ENCODE measurements at regions not wholly inside any gene's neighbourhood (a gene's known extent, or its start where the extent isn't known, plus 50 kb on each side); places are given as distances from the start of the nearest gene placed in this dataset.

GRCh38 chr5:4939042-4939781 is 200.9 kb upstream of the ADAMTS16 start:
- Histone ChIP-seq H3K79me2 (ENCODE audit: low read length) (no peaks in the 10 kb centered on the region), H3K4me2 (ENCODE audit: low read depth, low read length) (no peak overlapping the region), H3K9me2 (replicated peaks; ENCODE audit: insufficient read depth, low read length) (no peaks in the 10 kb centered on the region), H3K4me3 (ENCODE audit: low read length) (no peak overlapping the region), H3K27ac (ENCODE audit: low read length) (no peak overlapping the region), H3K36me3 (replicated peaks; ENCODE audit: insufficient read depth, low read length) (no peaks in the 10 kb centered on the region), H3K9ac (ENCODE audit: low read length) (no peak overlapping the region), H3F3A (ENCODE audit: insufficient read depth, low read length) (no peaks in the 10 kb centered on the region), H4K20me1 (ENCODE audit: insufficient read depth, low read length) (no peaks in the 10 kb centered on the region), H3K27me3 (replicated peaks; ENCODE audit: insufficient read depth, low read length) (no peaks in the 10 kb centered on the region), H3K9me3 (replicated peaks; ENCODE audit: insufficient read depth, low read length) (no peaks in the 10 kb centered on the region), H3K4me1 (ENCODE audit: low read length) (no peaks in the 10 kb centered on the region), H2AFZ (ENCODE audit: low read length) (no peak overlapping the region)
- TF ChIP-seq CTCF (IDR thresholded peaks at IDR 0.05; ENCODE audit: low read length) (no peak), EZH2 (optimal IDR thresholded peaks at IDR 0.05; ENCODE audit: low read depth, low read length) (no peak), EZH2phosphoT487 (IDR thresholded peaks at IDR 0.05; ENCODE audit: low read length) (no peak)
- DNase-seq, result no peak

GRCh38 chr5:4941161-4941560 is 199.0 kb upstream of the ADAMTS16 start:
- H3K4me3 ChIP-seq (ENCODE audit: low read length), result no peak overlapping the region
- TF ChIP-seq EZH2phosphoT487 (IDR thresholded peaks at IDR 0.05; ENCODE audit: low read length) (no peak), EZH2 (optimal IDR thresholded peaks at IDR 0.05; ENCODE audit: low read depth, low read length) (no peak), CTCF (IDR thresholded peaks at IDR 0.05; ENCODE audit: low read length) (no peak)
- H3K36me3 ChIP-seq (replicated peaks; ENCODE audit: insufficient read depth, low read length), result no peaks in the 10 kb centered on the region
- no peaks in the 10 kb centered on the region for H3K9me3 ChIP-seq (replicated peaks; ENCODE audit: insufficient read depth, low read length)
- no peak overlapping the region for H2AFZ ChIP-seq (ENCODE audit: low read length)
- no peak overlapping the region for H3K4me2 ChIP-seq (ENCODE audit: low read depth, low read length)
- no peak overlapping the region for H3K9ac ChIP-seq (ENCODE audit: low read length)
- H3K9me2 ChIP-seq (replicated peaks; ENCODE audit: insufficient read depth, low read length), result no peaks in the 10 kb centered on the region
- no peak for DNase-seq
- H3K27ac ChIP-seq (ENCODE audit: low read length), result no peak overlapping the region
- H3K4me1 ChIP-seq (ENCODE audit: low read length), result no peaks in the 10 kb centered on the region
- no peaks in the 10 kb centered on the region for H3F3A ChIP-seq (ENCODE audit: insufficient read depth, low read length)
- H3K27me3 ChIP-seq (replicated peaks; ENCODE audit: insufficient read depth, low read length), result no peaks in the 10 kb centered on the region
- H3K79me2 ChIP-seq (ENCODE audit: low read length), result no peaks in the 10 kb centered on the region
- H4K20me1 ChIP-seq (ENCODE audit: insufficient read depth, low read length), result no peaks in the 10 kb centered on the region

- Histone ChIP-seq H3K27me3 (replicated peaks; ENCODE audit: insufficient read depth, low read length) (no peaks in the 10 kb centered on the region), H2AFZ (ENCODE audit: low read length) (peak overlapping the region; percentile 23; the same call in 1 of the 2 replicates), H3K27ac (ENCODE audit: low read length) (no peak overlapping the region), H3K9ac (ENCODE audit: low read length) (no peak overlapping the region), H3K36me3 (replicated peaks; ENCODE audit: insufficient read depth, low read length) (no peaks in the 10 kb centered on the region), H3K4me2 (ENCODE audit: low read depth, low read length) (no peak overlapping the region), H3K9me3 (replicated peaks; ENCODE audit: insufficient read depth, low read length) (no peaks in the 10 kb centered on the region), H3K4me3 (ENCODE audit: low read length) (no peak overlapping the region), H3K9me2 (replicated peaks; ENCODE audit: insufficient read depth, low read length) (no peaks in the 10 kb centered on the region), H3K79me2 (ENCODE audit: low read length) (no peaks in the 10 kb centered on the region), H3F3A (ENCODE audit: insufficient read depth, low read length) (no peaks in the 10 kb centered on the region), H3K4me1 (ENCODE audit: low read length) (no peaks in the 10 kb centered on the region), H4K20me1 (ENCODE audit: insufficient read depth, low read length) (no peaks in the 10 kb centered on the region)
- no peak for DNase-seq
- no peak for TF ChIP-seq EZH2phosphoT487 (IDR thresholded peaks at IDR 0.05; ENCODE audit: low read length)
- TF ChIP-seq CTCF (IDR thresholded peaks at IDR 0.05; ENCODE audit: low read length), result peak; percentile 68
- no peak for TF ChIP-seq EZH2 (optimal IDR thresholded peaks at IDR 0.05; ENCODE audit: low read depth, low read length)
These were observed 197.9 kb upstream of the ADAMTS16 start for GRCh38 chr5:4941957-4942830.

All from MM.1S (cell line).